GM18858 (cell line): ENCODE measurements at regions not wholly inside any gene's neighbourhood (a gene's known extent, or its start where the extent isn't known, plus 50 kb on each side); places are given as distances from the start of the nearest gene placed in this dataset.

Experiments
- ATAC-seq: cut with Tn5 transposase; IDR thresholded peaks from one replicate; pipeline ENCODE4 v1.9.1; 2021; ENCODE audit not compliant: unreplicated experiment

- ATAC-seq = no peak
Observed at GRCh38 chr5:12795333-12795663, 891.1 kb upstream of the CTNND2 start.

- no peak for ATAC-seq
Observed at GRCh38 chr5:12794476-12795332, 890.5 kb upstream of the CTNND2 start.

- no peak for ATAC-seq
Observed at GRCh38 chr5:12793373-12793772, 889.1 kb upstream of the CTNND2 start.

GRCh38 chr5:12780536-12780935 lies 876.3 kb upstream of the CTNND2 start:
- ATAC-seq = no peak

- ATAC-seq = no peak
Observed at GRCh38 chr5:12777342-12777741, 873.1 kb upstream of the CTNND2 start.

- ATAC-seq = no peak
Observed at GRCh38 chr5:12772276-12772675, 868.0 kb upstream of the CTNND2 start.

GRCh38 chr5:12759377-12759776 lies 855.1 kb upstream of the CTNND2 start:
- ATAC-seq = no peak

GRCh38 chr5:12757035-12757434 lies 852.8 kb upstream of the CTNND2 start:
- ATAC-seq = no peak

- ATAC-seq = no peak
Observed at GRCh38 chr5:12745537-12745936, 841.3 kb upstream of the CTNND2 start.

- ATAC-seq = no peak
Observed at GRCh38 chr5:12743582-12743981, 839.3 kb upstream of the CTNND2 start.

GRCh38 chr5:12730354-12730753 lies 826.1 kb upstream of the CTNND2 start:
- ATAC-seq = no peak

- ATAC-seq = no peak
Observed at GRCh38 chr5:12716664-12717063, 812.4 kb upstream of the CTNND2 start.

- no peak for ATAC-seq
Observed at GRCh38 chr5:12707560-12707959, 803.3 kb upstream of the CTNND2 start.

- no peak for ATAC-seq
Observed at GRCh38 chr5:12704955-12705354, 800.7 kb upstream of the CTNND2 start.

- ATAC-seq = no peak
Observed at GRCh38 chr5:12703254-12703653, 799.0 kb upstream of the CTNND2 start.

- no peak for ATAC-seq
Observed at GRCh38 chr5:12695651-12696050, 791.4 kb upstream of the CTNND2 start.

- no peak for ATAC-seq
Observed at GRCh38 chr5:12691330-12691729, 787.1 kb upstream of the CTNND2 start.

- no peak for ATAC-seq
Observed at GRCh38 chr5:12690361-12690760, 786.1 kb upstream of the CTNND2 start.

- no peak for ATAC-seq
Observed at GRCh38 chr5:12683249-12683648, 779.0 kb upstream of the CTNND2 start.

GRCh38 chr5:12679731-12680130 lies 775.5 kb upstream of the CTNND2 start:
- no peak for ATAC-seq

GRCh38 chr5:12675959-12676358 lies 771.7 kb upstream of the CTNND2 start:
- ATAC-seq = no peak

- ATAC-seq = no peak
Observed at GRCh38 chr5:12672141-12672540, 767.9 kb upstream of the CTNND2 start.

GRCh38 chr5:12669326-12669725 lies 765.1 kb upstream of the CTNND2 start:
- no peak for ATAC-seq
